ENCODE measurements at regions not wholly inside any gene's neighbourhood (a gene's known extent, or its start where the extent isn't known, plus 50 kb on each side); places are given as distances from the start of the nearest gene placed in this dataset.
"Not testable (repeated sequence)": the region's sequence is repeated elsewhere in the genome, so short reads cannot be mapped to it uniquely, and the experiment has no call there.

DNA sequence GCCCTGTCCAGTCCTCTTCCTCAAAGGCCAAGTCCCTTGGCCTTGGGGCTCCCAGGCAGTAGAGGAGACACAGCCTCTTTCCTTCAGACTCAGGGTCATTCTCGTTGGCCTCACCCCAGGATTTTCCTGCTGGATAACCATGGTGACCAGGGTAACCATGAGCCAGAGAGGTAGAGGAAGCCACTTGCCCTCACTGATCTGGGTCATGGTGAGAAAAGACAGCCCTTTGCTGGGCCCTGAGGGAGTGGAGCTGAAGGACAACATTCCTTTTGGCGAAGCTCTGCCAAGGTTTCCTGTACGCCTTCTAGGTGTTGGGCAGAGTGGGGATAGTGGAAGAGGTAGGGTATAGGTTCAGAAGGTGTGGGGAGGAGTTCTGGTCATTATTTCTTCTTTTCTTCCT lies 53.1 kb upstream of the WNT4 start:
- FAIRE-seq: no peak
- DNase-seq (ENCODE audit: insufficient read length, low spot score): no peak

DNA sequence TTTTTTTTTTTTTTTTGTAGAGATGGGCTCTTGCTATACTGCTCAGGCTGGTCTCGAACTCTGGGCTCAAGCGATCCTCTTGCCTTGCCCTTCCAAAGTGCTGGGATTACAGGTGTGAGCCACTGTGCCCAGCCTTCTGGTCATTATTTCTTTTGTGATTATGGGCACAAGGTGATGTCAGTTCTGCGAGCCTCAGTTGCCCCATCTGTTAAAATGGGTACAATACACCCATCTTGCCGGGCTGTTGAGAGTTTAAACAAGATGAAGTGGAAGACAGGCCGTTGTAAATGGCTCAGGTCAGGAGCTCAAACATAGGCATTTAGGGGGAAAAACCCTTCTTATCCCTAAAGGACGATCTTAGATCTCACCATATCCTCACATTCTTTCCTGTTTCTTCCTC lies 53.7 kb upstream of the WNT4 start:
- no peak for DNase-seq (ENCODE audit: insufficient read length, low spot score)
- FAIRE-seq: no peak

DNA sequence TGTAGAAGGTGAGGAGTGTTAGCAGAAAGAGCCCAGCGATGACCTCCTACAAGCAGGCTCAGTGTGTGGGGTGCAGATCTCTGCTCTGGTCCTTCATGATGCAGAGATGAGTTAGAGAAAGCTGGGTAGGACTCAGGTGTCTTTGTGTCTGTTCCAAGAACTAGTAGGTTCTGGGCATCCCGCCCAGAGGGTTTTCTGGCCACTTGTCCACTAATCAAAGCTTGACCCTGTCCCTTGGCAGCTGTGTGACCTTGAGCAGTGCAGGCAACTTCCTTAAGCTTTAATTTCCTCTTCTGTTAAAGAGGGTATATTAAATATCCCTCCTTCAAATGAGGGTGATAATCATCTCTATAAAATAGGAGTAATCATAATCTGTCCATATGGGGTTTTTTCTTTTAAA lies 54.7 kb upstream of the WNT4 start:
- FAIRE-seq: no peak

DNA sequence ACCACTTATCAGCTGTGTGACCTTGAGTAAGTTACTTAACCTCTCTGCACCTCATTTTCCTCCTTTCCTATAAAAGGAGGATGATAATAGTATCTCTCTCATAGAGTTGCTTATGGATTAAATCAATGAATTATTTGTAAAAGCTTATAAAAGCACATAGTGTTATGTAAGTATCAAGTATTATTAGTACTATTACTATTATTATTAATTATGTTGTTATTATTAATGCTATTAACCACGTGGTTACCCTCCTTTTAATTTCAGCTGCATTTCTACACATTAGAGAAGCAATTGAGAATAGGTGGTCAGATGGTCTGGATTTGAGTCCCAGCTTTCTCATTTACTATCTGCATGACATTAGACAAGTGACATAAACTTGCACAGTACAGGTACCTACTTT lies 58.1 kb upstream of the WNT4 start:
- FAIRE-seq (no peak), DNase-seq (ENCODE audit: insufficient read length, low spot score) (no peak)

More for the DNA sequence above, 54.7 kb upstream of the WNT4 start:
- DNase-seq (ENCODE audit: insufficient read length, low spot score): no peak

DNA sequence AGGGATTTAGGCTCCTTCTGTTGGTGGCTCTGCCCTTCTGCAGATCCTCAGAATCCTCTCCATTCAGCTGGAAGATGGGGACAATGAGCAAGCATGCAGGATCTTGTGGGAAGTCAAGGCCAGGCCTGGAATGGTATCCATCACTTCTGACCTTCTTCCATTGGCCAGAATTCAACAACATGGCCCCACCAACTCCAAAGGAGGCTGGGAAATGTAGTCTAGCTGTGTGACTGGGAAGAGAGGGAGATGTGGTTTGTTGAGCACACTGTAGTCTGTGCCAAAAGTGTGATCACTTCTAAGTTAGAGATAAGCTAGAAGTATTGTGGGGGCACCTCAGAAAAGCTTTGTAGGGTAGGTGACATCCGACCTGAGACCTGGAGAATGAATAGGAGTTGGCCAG lies 60.4 kb upstream of the WNT4 start:
- no peak for FAIRE-seq
- no peak for DNase-seq (ENCODE audit: insufficient read length, low spot score)

DNA sequence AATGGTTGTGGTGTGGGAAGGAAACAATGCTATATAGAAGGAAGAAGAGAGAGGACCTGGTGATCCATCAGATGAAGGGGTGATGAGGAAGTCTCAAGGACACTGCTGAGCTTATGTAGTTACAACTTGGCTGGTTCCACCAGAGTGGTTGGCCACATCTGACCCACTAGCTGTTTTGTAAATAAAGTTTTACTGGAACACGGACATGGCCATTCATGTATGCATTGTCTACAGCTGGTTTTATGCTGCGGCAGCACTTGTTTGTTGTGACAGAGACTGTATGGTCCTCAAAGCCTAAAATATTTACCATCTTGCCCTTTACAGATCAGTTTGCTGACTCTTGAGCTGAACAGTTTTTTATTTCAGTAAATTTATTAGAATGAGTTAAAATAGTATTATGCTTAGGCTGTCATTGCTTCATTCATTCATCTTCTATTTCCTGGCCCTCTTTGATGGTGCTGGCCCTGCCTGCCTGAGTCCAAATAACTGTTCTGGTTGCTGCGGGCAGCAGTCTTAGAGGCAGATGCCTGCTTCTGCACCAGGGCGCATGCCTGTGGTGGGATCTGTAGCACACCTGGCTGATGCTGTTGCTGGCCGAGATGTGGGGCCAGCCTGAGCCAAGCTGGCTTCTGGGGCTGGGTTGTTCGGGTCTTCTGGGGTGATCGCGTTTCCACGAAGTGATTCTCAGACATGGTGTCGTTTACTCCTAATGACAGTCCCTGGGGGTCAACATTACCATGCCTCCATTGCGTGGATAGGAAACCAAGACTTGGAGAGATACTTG lies 61.4 kb upstream of the WNT4 start:
- no peak for DNase-seq (ENCODE audit: insufficient read length, low spot score)
- FAIRE-seq: no peak

DNA sequence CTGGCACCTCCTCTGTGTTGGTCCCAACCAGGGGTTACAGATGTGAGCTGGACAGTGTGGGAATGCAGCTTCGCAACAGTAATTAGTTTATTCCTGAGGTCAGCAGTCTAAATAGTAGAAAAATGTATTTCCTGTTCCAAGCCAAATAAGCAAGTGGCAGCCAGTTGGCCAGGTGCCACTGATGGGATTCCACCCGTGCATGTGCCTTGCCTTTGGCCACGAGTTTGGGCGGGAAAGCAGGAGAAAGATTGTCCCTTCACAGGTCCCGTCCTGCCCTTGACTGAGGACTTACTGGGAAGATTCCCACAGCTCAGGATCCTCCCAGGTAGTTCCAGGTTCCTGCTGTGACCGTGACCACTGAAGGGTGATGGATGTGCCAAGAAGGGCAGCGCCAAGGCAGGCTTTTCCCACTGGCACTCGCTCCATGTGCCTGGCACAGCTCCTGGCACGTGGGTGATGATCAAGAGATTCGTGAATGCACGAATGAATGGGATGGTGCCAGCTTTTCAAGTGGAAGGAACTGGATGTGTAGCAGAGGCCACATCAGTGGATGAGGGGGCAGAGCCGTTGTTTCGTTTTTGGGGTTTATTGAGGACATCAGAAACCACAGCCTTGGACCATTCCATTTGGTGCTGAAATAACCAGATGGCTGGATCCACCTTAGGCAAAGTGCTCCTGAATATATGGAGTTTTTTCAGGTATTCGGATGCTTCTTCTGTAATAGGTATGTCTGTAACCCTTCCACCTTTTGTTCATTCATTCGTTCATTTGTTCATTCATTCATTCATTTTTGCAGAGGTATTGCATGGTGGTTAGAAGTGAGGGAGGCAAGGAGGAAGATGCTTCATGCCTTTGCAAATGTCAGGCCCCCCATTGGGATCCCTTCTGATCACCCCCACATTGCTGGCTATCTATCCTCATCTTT lies 62.4 kb upstream of the WNT4 start:
- DNase-seq (ENCODE audit: insufficient read length, low spot score) (no peak), FAIRE-seq (no peak)

DNA sequence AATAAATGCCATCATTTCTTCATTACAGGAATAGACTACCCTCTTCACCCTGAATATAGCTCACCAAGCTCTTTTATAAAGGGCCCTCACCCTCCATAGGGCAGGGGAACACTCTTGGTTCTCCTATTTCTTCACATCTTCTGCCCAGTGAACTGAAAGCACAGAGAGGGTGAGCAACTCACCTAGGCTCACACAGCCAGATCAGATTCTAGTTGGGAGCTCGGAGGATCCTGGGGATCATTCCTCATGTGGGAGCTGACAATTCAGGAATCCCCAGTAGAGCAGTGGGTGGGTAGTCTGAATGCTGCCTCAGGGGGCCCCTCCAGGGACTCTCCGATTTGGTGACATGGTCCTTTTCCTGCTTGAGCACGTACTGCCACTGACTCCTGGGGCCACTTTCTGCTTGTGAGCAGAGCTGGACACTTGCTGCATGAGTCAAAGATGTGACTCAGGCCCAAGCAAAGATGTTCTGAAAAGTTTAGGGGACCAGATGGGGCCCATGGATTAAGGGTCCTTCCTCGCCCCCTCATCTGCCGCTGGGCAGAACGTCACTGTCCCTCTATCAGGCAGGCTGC lies 63.7 kb upstream of the WNT4 start:
- FAIRE-seq: no peak
- no peak for DNase-seq (ENCODE audit: insufficient read length, low spot score)

DNA sequence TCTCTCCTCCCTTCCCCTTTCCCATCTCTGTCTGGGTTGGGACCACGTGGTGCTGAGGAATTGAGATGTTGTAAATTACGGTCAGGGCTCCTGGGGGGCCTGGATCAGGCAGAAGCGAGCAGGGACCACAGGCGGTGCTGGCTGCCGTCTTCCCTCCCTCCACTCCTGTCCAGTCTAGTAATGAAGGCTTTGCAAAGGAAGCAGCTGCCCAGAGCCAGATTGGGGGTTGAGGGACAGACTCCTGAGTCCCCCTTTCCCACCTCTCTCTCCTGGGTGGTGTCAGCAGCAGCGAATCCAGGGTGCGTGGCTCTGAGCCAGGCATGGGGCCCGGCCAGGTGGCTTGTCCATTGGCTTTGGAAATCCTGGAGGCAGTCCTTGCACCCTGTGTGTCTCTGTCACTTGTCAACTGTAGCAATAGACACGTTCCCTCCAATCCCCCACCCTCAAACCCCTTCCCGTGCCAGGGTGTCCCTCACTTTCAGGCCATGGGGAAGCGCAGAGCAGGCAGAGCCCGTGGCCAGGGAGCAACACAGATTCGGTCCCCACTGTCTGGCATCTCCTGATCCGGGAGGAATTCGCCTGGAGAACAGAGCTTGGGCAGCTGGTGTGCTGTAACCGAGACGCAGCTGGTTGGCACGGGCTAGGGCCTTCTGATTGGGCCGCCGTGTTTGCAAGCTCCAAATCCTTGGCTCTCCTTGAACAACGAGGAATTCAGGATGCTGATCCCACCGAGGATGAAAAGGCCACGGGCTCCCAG lies 64.8 kb upstream of the WNT4 start:
- FAIRE-seq (no peak), DNase-seq (ENCODE audit: insufficient read length, low spot score) (no peak)

DNA sequence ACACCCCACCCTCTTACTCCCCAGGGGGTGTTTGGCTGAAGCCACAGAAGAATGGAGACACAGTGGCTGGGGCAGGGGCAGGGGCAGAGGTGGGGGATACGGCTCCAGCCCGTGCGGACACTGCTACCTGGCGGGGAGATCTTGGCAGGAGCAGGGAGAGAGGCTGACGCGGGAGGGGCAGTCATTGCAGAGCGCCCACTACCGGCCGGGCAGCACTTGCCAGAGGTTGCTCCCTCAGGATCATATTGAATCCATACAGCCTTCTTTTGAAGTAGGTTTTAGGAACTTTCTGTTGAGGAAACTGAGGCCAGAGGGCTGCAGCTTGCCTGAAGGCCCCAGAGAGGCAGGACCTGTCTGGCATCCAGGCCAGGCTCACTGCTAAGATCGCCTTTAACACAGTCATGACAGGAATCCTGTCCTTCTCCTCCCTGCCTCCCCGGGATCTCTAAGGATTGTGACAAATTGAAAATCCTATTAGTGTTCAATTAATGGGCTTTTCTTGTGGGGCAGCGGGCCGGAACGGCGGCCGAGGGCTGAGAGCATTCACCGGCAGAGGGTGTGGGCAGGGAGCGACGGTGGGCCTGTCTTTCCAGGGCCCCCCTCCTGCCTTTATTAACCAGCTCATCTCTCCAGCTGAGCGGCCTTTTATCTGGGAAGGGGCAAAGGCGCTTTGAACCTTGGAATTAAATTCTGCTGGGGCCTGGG lies 65.5 kb upstream of the WNT4 start:
- FAIRE-seq (no peak), DNase-seq (ENCODE audit: insufficient read length, low spot score) (no peak)

DNA sequence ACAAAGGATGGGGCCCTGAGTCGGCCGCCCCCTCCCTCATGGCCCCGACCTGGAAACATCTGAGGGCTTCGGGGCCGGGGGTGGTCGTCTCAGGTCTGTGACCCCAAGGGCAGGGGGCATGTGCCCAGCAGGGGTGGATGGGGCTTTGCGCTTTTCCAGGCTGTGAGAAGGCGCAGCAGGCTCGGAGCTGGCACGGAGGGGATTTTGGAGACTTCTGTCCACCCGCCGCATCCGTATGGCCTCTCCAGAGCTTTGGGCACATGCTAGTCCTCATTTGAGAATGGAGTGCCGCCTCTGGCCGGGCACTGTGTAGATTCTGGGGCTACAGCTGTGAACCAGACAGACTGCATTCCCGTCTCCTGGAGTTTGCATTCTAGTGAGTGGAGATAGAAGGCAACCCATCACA lies 66.1 kb upstream of the WNT4 start:
- FAIRE-seq: no peak
- no peak for DNase-seq (ENCODE audit: insufficient read length, low spot score)

DNA sequence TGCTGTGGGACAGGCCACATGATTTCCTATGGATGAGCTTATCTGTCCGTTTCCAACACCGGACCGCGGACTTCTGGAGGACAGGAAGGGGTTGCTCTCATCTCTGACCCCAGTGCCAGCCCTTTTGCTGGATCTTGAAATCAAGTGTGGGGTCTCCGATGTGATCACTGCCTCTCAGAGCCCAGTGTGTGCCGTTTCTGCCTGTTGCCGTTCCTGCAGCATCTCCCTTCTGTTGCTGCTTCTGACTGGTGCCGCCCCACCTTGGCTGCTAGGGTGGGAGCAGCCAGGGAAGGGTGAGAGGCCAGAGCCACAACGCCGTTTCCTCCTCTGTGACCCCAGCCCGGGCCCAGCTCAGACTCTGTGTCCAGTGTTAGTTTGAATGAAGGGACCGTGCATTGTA lies 67.3 kb upstream of the WNT4 start:
- FAIRE-seq: no peak
- DNase-seq (ENCODE audit: insufficient read length, low spot score): no peak

DNA sequence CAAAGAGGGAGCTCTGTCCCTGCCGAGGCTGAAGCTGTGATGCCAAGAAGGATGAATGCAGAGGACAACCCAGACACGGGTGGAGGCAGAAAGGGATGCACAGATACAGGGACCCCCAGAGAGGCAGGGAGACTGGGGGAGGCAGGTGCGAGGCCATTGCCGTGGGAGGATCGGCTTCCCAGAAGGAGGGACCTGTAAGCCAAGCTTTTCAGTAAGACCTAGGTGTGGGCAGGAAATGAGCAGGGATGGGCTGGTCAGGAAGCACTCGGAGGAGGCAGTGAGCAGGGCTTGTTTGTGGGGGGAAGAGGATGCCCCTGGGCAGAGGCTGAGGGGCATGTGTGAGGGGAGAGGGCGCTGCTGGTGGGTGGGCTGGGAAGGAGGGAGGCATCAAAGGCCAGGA lies 67.7 kb upstream of the WNT4 start:
- FAIRE-seq: no peak

DNA sequence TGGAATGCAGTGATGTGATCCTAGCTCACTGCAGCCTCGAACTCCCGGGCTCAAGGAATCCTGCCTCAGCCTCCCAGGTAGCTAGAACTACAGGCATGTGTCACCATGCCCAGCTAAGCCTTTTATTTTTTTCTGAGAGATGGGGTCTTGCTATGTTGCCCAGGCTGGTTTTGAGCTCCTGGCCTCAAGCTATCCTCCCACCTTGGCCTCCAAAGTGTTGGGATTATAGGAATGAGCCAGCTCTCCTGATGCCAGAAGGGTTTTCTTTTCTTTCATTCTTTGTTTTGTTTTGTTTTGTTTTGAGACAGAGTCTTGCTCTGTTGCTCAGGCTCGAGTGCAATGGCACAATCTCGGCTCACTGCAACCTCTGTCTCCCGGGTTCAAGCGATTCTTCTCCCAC lies 68.6 kb upstream of the WNT4 start:
- DNase-seq (ENCODE audit: insufficient read length, low spot score); FAIRE-seq: not testable (repeated sequence)

More for the DNA sequence above, 67.7 kb upstream of the WNT4 start:
- no peak for DNase-seq (ENCODE audit: insufficient read length, low spot score)

DNA sequence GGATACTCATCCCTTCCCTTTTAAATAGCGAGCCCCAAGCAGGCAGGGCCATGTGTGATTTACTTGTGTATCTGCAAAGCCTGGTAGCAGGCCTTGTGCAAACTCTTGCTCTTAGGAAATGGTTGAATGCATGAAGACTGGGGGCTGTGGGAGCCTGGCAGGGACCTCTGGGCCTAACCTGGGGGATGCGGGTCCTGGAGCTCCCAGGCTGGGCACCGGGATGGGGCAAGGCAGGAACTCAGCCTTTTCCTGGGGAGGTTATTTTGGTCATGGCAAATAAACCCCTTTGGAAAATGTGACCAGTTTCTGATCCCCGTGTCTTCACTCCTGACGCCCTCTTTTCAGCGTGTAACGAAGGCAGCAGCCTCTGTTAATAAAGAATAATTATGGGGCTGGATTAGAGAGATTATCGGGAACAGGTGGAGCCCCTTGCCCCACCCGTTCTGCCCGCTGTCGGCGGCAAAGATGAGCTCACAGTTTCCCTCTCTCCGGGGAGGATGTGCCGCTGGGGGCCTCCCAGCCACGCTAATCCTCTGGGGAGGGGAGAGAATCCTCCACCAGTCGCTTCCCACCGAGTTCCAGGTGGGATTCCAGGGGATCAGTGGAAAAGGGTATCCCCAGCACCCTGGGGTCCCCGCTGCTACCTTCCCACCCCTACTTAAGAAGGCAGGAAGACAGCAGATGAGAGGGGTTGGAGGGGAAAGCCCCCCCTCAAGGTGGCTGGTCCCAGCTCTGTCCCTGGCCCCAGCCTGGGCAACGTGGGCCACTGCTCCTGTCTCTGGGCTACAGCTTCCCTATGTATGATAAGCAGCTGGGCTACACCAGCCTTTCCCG lies 69.7 kb upstream of the WNT4 start:
- DNase-seq (ENCODE audit: insufficient read length, low spot score) (no peak), FAIRE-seq (no peak)

DNA sequence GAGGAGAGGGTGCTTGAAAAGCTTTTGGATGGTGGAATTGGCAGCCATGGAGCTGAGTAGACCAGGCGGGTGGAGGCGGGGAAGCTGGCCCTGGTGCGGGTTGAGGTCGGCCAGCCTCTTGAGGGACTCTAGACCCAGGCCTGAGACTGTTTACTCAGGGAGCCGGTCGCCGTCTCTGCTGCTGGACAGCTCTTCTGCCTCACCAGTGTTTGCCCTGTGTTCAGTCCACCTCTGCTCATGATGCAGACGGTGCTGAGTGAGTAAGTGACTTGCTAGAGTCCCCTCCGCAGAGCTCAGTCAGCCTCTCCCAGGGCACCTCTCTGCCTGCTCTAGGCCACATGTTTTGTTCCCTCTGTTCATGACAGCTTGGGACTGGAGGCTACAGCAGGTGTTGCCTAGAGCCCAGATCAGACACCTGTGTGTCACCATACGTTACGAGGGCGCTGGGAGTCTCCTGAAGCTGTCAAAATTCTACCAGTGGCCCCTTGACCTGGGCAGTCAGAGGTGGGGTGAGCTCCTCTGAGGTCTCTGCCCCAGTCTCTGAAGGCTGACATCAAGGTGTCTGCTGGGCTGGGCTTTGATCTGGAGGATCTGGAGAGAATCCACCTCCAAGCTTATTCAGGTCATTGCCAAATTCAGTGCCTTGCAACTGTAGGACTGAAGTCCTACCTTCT lies 73.5 kb upstream of the WNT4 start:
- DNase-seq (ENCODE audit: insufficient read length, low spot score) (no peak), FAIRE-seq (no peak)

DNA sequence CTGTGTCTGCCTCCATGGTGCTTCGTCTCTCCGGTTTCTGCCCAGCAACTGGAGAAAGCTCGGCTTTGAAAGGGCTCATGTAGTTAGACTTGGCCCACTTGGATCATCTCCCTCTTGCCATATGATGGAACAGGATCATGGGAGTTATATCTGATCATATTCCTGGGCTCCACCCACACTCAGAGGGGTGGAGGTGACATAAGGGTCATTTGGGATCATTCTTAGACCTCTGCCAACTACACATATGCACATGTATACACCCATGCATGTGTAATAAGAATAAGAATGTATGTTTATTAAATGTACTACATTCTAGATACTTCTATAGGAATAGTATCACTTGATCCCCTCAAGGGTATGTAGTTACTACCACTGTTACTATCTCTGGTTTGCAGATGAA lies 74.1 kb upstream of the WNT4 start:
- DNase-seq (ENCODE audit: insufficient read length, low spot score): no peak

DNA sequence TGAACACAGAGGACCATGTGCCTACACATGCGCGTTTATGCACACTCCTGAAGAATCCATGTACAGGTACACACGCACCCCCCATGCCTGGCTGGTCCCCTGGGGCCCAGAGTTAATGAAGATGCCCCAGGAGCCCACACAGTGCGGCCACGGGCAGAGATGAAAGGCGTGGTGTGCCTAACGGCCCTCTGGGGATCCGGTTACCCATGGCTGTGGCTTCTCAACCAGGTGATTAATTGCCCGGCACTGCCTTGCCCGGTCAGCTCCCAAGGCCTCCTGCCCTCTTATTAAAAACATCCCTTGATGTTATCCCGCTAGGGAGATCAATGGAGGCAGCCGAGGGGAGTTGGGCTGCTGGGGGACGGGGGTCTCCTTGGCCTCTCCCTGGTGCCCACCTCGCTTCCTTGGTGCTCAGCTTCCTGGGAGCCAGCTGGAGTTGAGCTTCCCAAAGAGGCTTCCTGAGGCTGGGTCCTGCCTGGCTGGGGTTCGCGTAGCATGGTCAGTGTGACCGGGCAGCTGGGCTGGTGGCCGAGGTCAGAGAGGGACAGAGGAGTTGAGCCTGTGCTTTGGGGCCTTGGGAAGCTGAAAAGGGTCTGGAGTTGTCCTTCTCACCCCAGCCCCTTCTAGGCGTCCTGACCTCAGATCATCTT lies 75.0 kb upstream of the WNT4 start:
- DNase-seq (ENCODE audit: insufficient read length, low spot score) (no peak), FAIRE-seq (no peak)

More for the DNA sequence above, 74.1 kb upstream of the WNT4 start:
- FAIRE-seq: no peak

Measured in HTR-8/SVneo (cell line).